Peyer's patch (tissue), 4 donors: ENCODE measurements at regions not wholly inside any gene's neighbourhood (a gene's known extent, or its start where the extent isn't known, plus 50 kb on each side); places are given as distances from the start of the nearest gene placed in this dataset.

Source experiments
- DNase-seq, 3 donors: peaks; one replicate each; pipeline ENCODE4 v3.0.0-alpha.2; 2017 to 2019
- H3K27ac ChIP-seq, 4 donors: fragments of 200-600 bp; sonication (generic); one replicate each; pipeline ENCODE4 v1.5.1; 2016 to 2019
- H3K27me3 ChIP-seq, 2 donors: fragments of 200-600 bp; sonication (generic); one replicate each; pipeline ENCODE4 v1.5.1; 2019
- H3K36me3 ChIP-seq, 3 donors: fragments of 200-600 bp; sonication (generic); one replicate each; pipeline ENCODE4 v1.5.1; 2016 to 2019
- H3K4me1 ChIP-seq, 4 donors: fragments of 200-600 bp; sonication (generic); one replicate each; pipeline ENCODE4 v1.5.1; 2016 to 2019
- H3K4me3 ChIP-seq, 4 donors: fragments of 200-600 bp; sonication (generic); 1 replicate in 3 of 4; 2 replicates in 1 of 4; pipeline ENCODE4 v1.5.1; 2016 to 2019; ENCODE audit warnings: mild to moderate bottlenecking in 1 of 4
- H3K9me3 ChIP-seq, 4 donors: fragments of 200-600 bp; sonication (generic); one replicate each; pipeline ENCODE4 v1.5.1; 2016 to 2019; ENCODE audit warnings: mild to moderate bottlenecking in 1 of 4
- CTCF ChIP-seq, 6 experiments: fragments of 450-650 bp in 4 of 6; fragments of 200-600 bp in 2 of 6; sonication (generic) in 1 of 6; IDR thresholded peaks; one replicate each; pipeline ENCODE4 v1.5.1; 2017 to 2019; ENCODE audit warnings: antibody characterized with exemption in 6 of 6, mild to moderate bottlenecking in 3 of 6, moderate library complexity in 1 of 6
- POLR2A ChIP-seq, 2 donors: fragments of 450-650 bp; IDR thresholded peaks; one replicate each; pipeline ENCODE4 v1.5.1; 2017; ENCODE audit warnings: antibody characterized with exemption in 2 of 2, mild to moderate bottlenecking in 2 of 2, moderate library complexity in 2 of 2

- Histone ChIP-seq H3K9me3 (no peaks in the 10 kb centered on the region), H3K4me3 (no peak overlapping the region), H3K4me1 (no peaks in the 10 kb centered on the region), H3K36me3 (no peaks in the 10 kb centered on the region), H3K27ac (no peak overlapping the region), H3K27me3 (no peaks in the 10 kb centered on the region)
- TF ChIP-seq POLR2A (IDR thresholded peaks at IDR 0.05), result no peak
- TF ChIP-seq CTCF (IDR thresholded peaks at IDR 0.05), result no peak
- no peak for DNase-seq
Observed at GRCh38 chr9:119963258-119963797, 594.1 kb upstream of the BRINP1 start.

- Histone ChIP-seq H3K4me1 (no peaks in the 10 kb centered on the region), H3K9me3 (no peaks in the 10 kb centered on the region), H3K27me3 (no peaks in the 10 kb centered on the region), H3K27ac (no peak overlapping the region), H3K36me3 (no peaks in the 10 kb centered on the region), H3K4me3 (no peak overlapping the region)
- peak in 2 of 3 donors; percentile 52 to 59 for DNase-seq
- no peak for TF ChIP-seq POLR2A (IDR thresholded peaks at IDR 0.05)
- TF ChIP-seq CTCF (IDR thresholded peaks at IDR 0.05), result peak in 3 of 6 experiments; percentile 34 to 45 (median 42)
Observed at GRCh38 chr9:119961774-119962424, 592.7 kb upstream of the BRINP1 start.

GRCh38 chr9:119959846-119960545, 590.8 kb upstream of the BRINP1 start:
- no peak for TF ChIP-seq POLR2A (IDR thresholded peaks at IDR 0.05)
- TF ChIP-seq CTCF (IDR thresholded peaks at IDR 0.05), result no peak
- no peak overlapping the region for H3K27ac ChIP-seq

GRCh38 chr9:119956111-119956510, 586.9 kb upstream of the BRINP1 start:
- Histone ChIP-seq H3K27ac (no peak overlapping the region), H3K36me3 (no peaks in the 10 kb centered on the region)
- TF ChIP-seq CTCF (IDR thresholded peaks at IDR 0.05), result no peak
- no peak for TF ChIP-seq POLR2A (IDR thresholded peaks at IDR 0.05)

More at GRCh38 chr9:119959846-119960545, 590.8 kb upstream of the BRINP1 start:
- Histone ChIP-seq H3K4me1 (no peaks in the 10 kb centered on the region), H3K4me3 (no peak overlapping the region), H3K27me3 (no peaks in the 10 kb centered on the region), H3K36me3 (no peaks in the 10 kb centered on the region), H3K9me3 (no peaks in the 10 kb centered on the region)
- DNase-seq, result no peak

GRCh38 chr9:119955276-119955675, 586.0 kb upstream of the BRINP1 start:
- DNase-seq, result no peak
- TF ChIP-seq POLR2A (IDR thresholded peaks at IDR 0.05) (no peak), CTCF (IDR thresholded peaks at IDR 0.05) (no peak)
- Histone ChIP-seq H3K27me3 (no peaks in the 10 kb centered on the region), H3K9me3 (no peaks in the 10 kb centered on the region), H3K4me1 (no peaks in the 10 kb centered on the region), H3K27ac (no peak overlapping the region), H3K36me3 (no peaks in the 10 kb centered on the region), H3K4me3 (no peak overlapping the region)

More at GRCh38 chr9:119956111-119956510, 586.9 kb upstream of the BRINP1 start:
- DNase-seq, result no peak
- no peaks in the 10 kb centered on the region for H3K9me3 ChIP-seq
- no peaks in the 10 kb centered on the region for H3K27me3 ChIP-seq
- no peaks in the 10 kb centered on the region for H3K4me1 ChIP-seq
- H3K4me3 ChIP-seq, result no peak overlapping the region
